Left cardiac atrium (tissue), 4 donors: ENCODE measurements at regions not wholly inside any gene's neighbourhood (a gene's known extent, or its start where the extent isn't known, plus 50 kb on each side); places are given as distances from the start of the nearest gene placed in this dataset.

Experiments
- ATAC-seq, 2 donors: fragments of 200-7000 bp; cut with Tn5 transposase; one replicate each; pipeline ENCODE4 v1.9.1; 2020; ENCODE audit warnings: mild to moderate bottlenecking in 2 of 2, moderate library complexity in 2 of 2
- DNase-seq: peaks from one replicate; pipeline ENCODE4 v3.0.0-alpha.2; 2020
- intact Hi-C, 2 donors: fragments of 100-400 bp; cut with DNase I; formaldehyde crosslinking; loops; one replicate each; pipeline versions ENCODE4 v1.14.1 to v1.15.1; 2022 to 2023
- donor health status: DM: no; HTN: yes; CAD: no.
- donor health status: DM: no; HTN: yes; CAD: no; lungs with severe emphysema.
- donor health status: DM: yes; HTN: yes; CAD: no.
- donor health status: Dilated cardiomyopathy.

GRCh38 chr5:105745111-105745510 lies 1925.6 kb downstream of the EFNA5 start:
- DNase-seq (no peak), ATAC-seq (no peak)
- intact Hi-C loops: no loop called here

GRCh38 chr5:105740242-105740641 lies 1930.5 kb downstream of the EFNA5 start:
- DNase-seq (no peak), ATAC-seq (no peak)
- intact Hi-C loops: no loop called here

- ATAC-seq (no peak), DNase-seq (no peak)
- intact Hi-C loops: no loop called here
Measured at GRCh38 chr5:105739732-105740131, 1931.0 kb downstream of the EFNA5 start.

- intact Hi-C loops: no loop called here
- DNase-seq (no peak), ATAC-seq (no peak)
Measured at GRCh38 chr5:105735704-105736103, 1935.0 kb downstream of the EFNA5 start.

- ATAC-seq (no peak), DNase-seq (no peak)
- intact Hi-C loops: no loop called here
Measured at GRCh38 chr5:105730982-105731381, 1939.8 kb downstream of the EFNA5 start.

- no peak for DNase-seq
- intact Hi-C loops: no loop called here
- no peak for ATAC-seq
Measured at GRCh38 chr5:105726093-105726492, 1944.6 kb downstream of the EFNA5 start.

GRCh38 chr5:105708442-105708841 lies 1962.3 kb downstream of the EFNA5 start:
- ATAC-seq (no peak), DNase-seq (no peak)
- intact Hi-C loops: no loop called here

GRCh38 chr5:105702323-105702722 lies 1968.4 kb downstream of the EFNA5 start:
- intact Hi-C loops: no loop called here
- DNase-seq (no peak), ATAC-seq (no peak)

- DNase-seq: no peak
- no peak for ATAC-seq
- intact Hi-C loops: no loop called here
Measured at GRCh38 chr5:105696440-105696839, 1974.3 kb downstream of the EFNA5 start.

- no peak for ATAC-seq
- intact Hi-C loops: no loop called here
- no peak for DNase-seq
Measured at GRCh38 chr5:105695941-105696340, 1974.8 kb downstream of the EFNA5 start.

- intact Hi-C loops: no loop called here
- no peak for DNase-seq
- no peak for ATAC-seq
Measured at GRCh38 chr5:105689596-105689995, 1981.1 kb downstream of the EFNA5 start.

GRCh38 chr5:105688227-105688792 lies 1982.4 kb downstream of the EFNA5 start:
- ATAC-seq (no peak), DNase-seq (no peak)
- intact Hi-C loops: no loop called here

- ATAC-seq (no peak), DNase-seq (no peak)
- intact Hi-C loops: no loop called here
Measured at GRCh38 chr5:105687493-105687892, 1983.2 kb downstream of the EFNA5 start.

- intact Hi-C loops: no loop called here
- no peak for ATAC-seq
- DNase-seq: no peak
Measured at GRCh38 chr5:105685884-105686283, 1984.9 kb downstream of the EFNA5 start.

GRCh38 chr5:105684799-105685198 lies 1985.9 kb downstream of the EFNA5 start:
- intact Hi-C loops: no loop called here
- ATAC-seq: no peak

GRCh38 chr5:105680858-105681475 lies 1989.8 kb downstream of the EFNA5 start:
- intact Hi-C loops: no loop called here
- ATAC-seq (no peak), DNase-seq (no peak)

More at GRCh38 chr5:105684799-105685198, 1985.9 kb downstream of the EFNA5 start:
- no peak for DNase-seq

GRCh38 chr5:105677291-105677690 lies 1993.4 kb downstream of the EFNA5 start:
- DNase-seq (no peak), ATAC-seq (no peak)
- intact Hi-C loops: no loop called here

- intact Hi-C loops: no loop called here
- ATAC-seq: no peak
- DNase-seq: no peak
Measured at GRCh38 chr5:105670596-105670995, 2000.1 kb downstream of the EFNA5 start.

- ATAC-seq (no peak), DNase-seq (no peak)
- intact Hi-C loops: no loop called here
Measured at GRCh38 chr5:105663671-105664070, 2007.1 kb downstream of the EFNA5 start.

GRCh38 chr5:105659396-105659795 lies 2011.3 kb downstream of the EFNA5 start:
- DNase-seq: no peak
- no peak for ATAC-seq
- intact Hi-C loops: no loop called here

- ATAC-seq (no peak), DNase-seq (no peak)
- intact Hi-C loops: no loop called here
Measured at GRCh38 chr5:105640328-105640727, 2030.4 kb downstream of the EFNA5 start.

- no peak for DNase-seq
- intact Hi-C loops: no loop called here
- no peak for ATAC-seq
Measured at GRCh38 chr5:105639511-105639910, 2031.2 kb downstream of the EFNA5 start.
